ENCODE measurements at regions not wholly inside any gene's neighbourhood (a gene's known extent, or its start where the extent isn't known, plus 50 kb on each side); places are given as distances from the start of the nearest gene placed in this dataset.

DNA sequence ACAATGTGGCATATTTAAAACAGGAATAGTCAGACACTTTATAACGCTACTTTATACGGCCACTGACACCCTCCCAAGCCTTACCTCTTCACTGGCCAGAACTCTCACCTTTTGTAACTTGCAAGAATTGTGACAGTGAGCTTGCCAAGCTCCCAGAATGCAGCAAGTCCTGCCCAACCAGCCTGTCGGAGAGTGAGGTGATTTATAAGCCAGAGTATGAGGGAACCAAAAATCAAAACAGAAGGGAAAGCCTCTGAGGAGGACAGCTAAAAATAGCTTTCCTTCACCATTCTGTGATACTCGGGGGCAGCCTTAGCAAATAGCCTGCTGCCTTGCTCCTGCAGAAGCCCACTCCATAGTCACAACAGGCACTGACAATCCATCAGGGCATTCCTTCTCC, 229.7 kb downstream of the FAM76B start:
- H3K79me2 ChIP-seq (ENCODE audit: control insufficient read depth, insufficient read depth, low read length), result no peaks in the 10 kb centered on the region
- H3K9me3 Mint-ChIP-seq (ENCODE audit: insufficient read depth), result no peaks in the 10 kb centered on the region
- no peaks in the 10 kb centered on the region for H3K9me3 ChIP-seq (ENCODE audit: control extremely low read depth in 1 of 3, control insufficient read depth in 2 of 3, insufficient read depth in 1 of 3, low read length in 2 of 3)
- H3K36me3 ChIP-seq (replicated peaks in 1 of 2; ENCODE audit: control extremely low read depth in 1 of 2, control insufficient read depth in 1 of 2, extremely low read depth in 1 of 2, insufficient read depth in 2 of 2, low read length in 1 of 2), result no peaks in the 10 kb centered on the region
- intact Hi-C loops (cut with micrococcal nuclease), result no loop called here
- no peak for ATAC-seq (ENCODE audit: low read depth)
- H3K27ac ChIP-seq (ENCODE audit: low read length in 2 of 2), result no peak overlapping the region
- H3K4me1 ChIP-seq (ENCODE audit: control insufficient read depth in 2 of 2, insufficient read depth in 2 of 2, low read length in 2 of 2), result peaks cover 0 to 6% of the 10 kb centered on the region in 2 donors
- H3K4me3 ChIP-seq (ENCODE audit: control extremely low read depth in 1 of 5, extremely low read depth in 1 of 5, insufficient read depth in 1 of 5, low read depth in 2 of 5, low read length in 4 of 5), result no peak overlapping the region
- H3K27me3 Mint-ChIP-seq, result no peaks in the 10 kb centered on the region
- H3K27me3 ChIP-seq (replicated peaks in 1 of 4; ENCODE audit: control extremely low read depth in 1 of 4, control insufficient read depth in 3 of 4, insufficient read depth in 4 of 4, low read length in 3 of 4), result no peaks in the 10 kb centered on the region
- H3K4me2 ChIP-seq (replicated peaks; ENCODE audit: low read depth, low read length, poor library complexity, severe bottlenecking), result no peak overlapping the region
- peaks cover 8% of the 10 kb centered on the region for H3K4me1 Mint-ChIP-seq
- TF ChIP-seq, protein P1, sequence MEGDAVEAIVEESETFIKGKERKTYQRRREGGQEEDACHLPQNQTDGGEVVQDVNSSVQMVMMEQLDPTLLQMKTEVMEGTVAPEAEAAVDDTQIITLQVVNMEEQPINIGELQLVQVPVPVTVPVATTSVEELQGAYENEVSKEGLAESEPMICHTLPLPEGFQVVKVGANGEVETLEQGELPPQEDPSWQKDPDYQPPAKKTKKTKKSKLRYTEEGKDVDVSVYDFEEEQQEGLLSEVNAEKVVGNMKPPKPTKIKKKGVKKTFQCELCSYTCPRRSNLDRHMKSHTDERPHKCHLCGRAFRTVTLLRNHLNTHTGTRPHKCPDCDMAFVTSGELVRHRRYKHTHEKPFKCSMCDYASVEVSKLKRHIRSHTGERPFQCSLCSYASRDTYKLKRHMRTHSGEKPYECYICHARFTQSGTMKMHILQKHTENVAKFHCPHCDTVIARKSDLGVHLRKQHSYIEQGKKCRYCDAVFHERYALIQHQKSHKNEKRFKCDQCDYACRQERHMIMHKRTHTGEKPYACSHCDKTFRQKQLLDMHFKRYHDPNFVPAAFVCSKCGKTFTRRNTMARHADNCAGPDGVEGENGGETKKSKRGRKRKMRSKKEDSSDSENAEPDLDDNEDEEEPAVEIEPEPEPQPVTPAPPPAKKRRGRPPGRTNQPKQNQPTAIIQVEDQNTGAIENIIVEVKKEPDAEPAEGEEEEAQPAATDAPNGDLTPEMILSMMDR (IDR thresholded peaks at IDR 0.05), result no peak
- TF ChIP-seq EZH2 (IDR thresholded peaks at IDR 0.05; ENCODE audit: borderline replicate concordance, insufficient read depth, low read depth, low read length, poor library complexity, severe bottlenecking), result no peak
- H3K27ac Mint-ChIP-seq, result no peak overlapping the region
- no peaks in the 10 kb centered on the region for H4K20me1 ChIP-seq (ENCODE audit: control insufficient read depth, insufficient read depth, low read length, poor library complexity, severe bottlenecking)
- DNase-seq, result no peak
- WGBS (ENCODE audit: insufficient coverage), result 79% methylated on average over 4 of the region's 4 CpGs
- H3K4me3 Mint-ChIP-seq, result no peak overlapping the region
- H3K9ac ChIP-seq (ENCODE audit: low read length), result no peak overlapping the region
- no peak overlapping the region for H2AFZ ChIP-seq (ENCODE audit: insufficient read depth, low read depth, low read length, poor library complexity, severe bottlenecking)
- ChIA-PET POLR2A (no interaction called here), CTCF (no interaction called here)

DNA sequence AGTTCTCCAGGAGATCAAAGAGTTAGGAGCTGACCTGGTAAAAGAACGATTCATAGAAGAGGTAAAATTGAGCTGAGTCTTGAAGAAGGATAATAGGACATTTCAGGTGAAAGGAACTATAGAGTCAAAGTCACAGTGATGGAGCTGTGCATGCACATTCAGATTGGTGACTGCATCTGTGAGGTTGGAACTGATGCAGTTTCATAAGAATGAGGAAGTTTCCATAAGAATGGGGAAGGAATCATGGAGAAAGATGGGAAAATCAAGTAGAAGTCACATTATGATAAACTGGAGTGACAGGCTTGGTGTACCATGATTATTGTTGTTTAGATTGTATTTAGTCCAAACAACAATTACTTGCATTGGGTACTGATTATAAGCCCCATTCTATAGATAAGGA, 232.2 kb downstream of the FAM76B start:
- no peak overlapping the region for H3K27ac Mint-ChIP-seq
- H3K9me3 Mint-ChIP-seq (ENCODE audit: insufficient read depth), result no peaks in the 10 kb centered on the region
- H3K4me3 Mint-ChIP-seq, result no peak overlapping the region
- Histone ChIP-seq H3K27me3 (replicated peaks in 1 of 4; ENCODE audit: control extremely low read depth in 1 of 4, control insufficient read depth in 3 of 4, insufficient read depth in 4 of 4, low read length in 3 of 4) (no peaks in the 10 kb centered on the region), H3K4me1 (ENCODE audit: control insufficient read depth in 2 of 2, insufficient read depth in 2 of 2, low read length in 2 of 2) (peaks cover 0 to 6% of the 10 kb centered on the region in 2 donors), H3K27ac (ENCODE audit: low read length in 2 of 2) (no peak overlapping the region), H3K79me2 (ENCODE audit: control insufficient read depth, insufficient read depth, low read length) (no peaks in the 10 kb centered on the region), H3K9ac (ENCODE audit: low read length) (no peak overlapping the region), H3K4me3 (ENCODE audit: control extremely low read depth in 1 of 5, extremely low read depth in 1 of 5, insufficient read depth in 1 of 5, low read depth in 2 of 5, low read length in 4 of 5) (no peak overlapping the region), H2AFZ (ENCODE audit: insufficient read depth, low read depth, low read length, poor library complexity, severe bottlenecking) (no peak overlapping the region), H3K4me2 (replicated peaks; ENCODE audit: low read depth, low read length, poor library complexity, severe bottlenecking) (no peak overlapping the region), H4K20me1 (ENCODE audit: control insufficient read depth, insufficient read depth, low read length, poor library complexity, severe bottlenecking) (no peaks in the 10 kb centered on the region), H3K9me3 (ENCODE audit: control extremely low read depth in 1 of 3, control insufficient read depth in 2 of 3, insufficient read depth in 1 of 3, low read length in 2 of 3) (no peaks in the 10 kb centered on the region), H3K36me3 (replicated peaks in 1 of 2; ENCODE audit: control extremely low read depth in 1 of 2, control insufficient read depth in 1 of 2, extremely low read depth in 1 of 2, insufficient read depth in 2 of 2, low read length in 1 of 2) (no peaks in the 10 kb centered on the region)
- DNase-seq (no peak), ATAC-seq (ENCODE audit: low read depth) (no peak)
- H3K27me3 Mint-ChIP-seq, result no peaks in the 10 kb centered on the region
- intact Hi-C loops (cut with micrococcal nuclease), result no loop called here
- WGBS (ENCODE audit: insufficient coverage), result 67% methylated on average over 1 of the region's 1 CpG
- ChIA-PET CTCF (interaction anchor here (1.1 kb wide), 1 partner anchor 12 kb away, joined by 3 read pairs; no protein-coding TSS in a partner anchor), POLR2A (interaction anchor here (0.6 to 1.1 kb wide), 2 partner anchors 142 to 326 kb away, joined by 3 read pairs; partner anchors contain the start of gene SESN3)
- no peak for TF ChIP-seq EZH2 (IDR thresholded peaks at IDR 0.05; ENCODE audit: borderline replicate concordance, insufficient read depth, low read depth, low read length, poor library complexity, severe bottlenecking)
- TF ChIP-seq, protein P1 (IDR thresholded peaks at IDR 0.05), result no peak
- peaks cover 8% of the 10 kb centered on the region for H3K4me1 Mint-ChIP-seq

Measured in B cell (primary cell).